C4-2B (cell line): ENCODE measurements at regions not wholly inside any gene's neighbourhood (a gene's known extent, or its start where the extent isn't known, plus 50 kb on each side); places are given as distances from the start of the nearest gene placed in this dataset.
"Not testable (repeated sequence)": the region's sequence is repeated elsewhere in the genome, so short reads cannot be mapped to it uniquely, and the experiment has no call there.

Experiments
- CTCF ChIP-seq: fragments of 450-650 bp; conservative IDR thresholded peaks from 2 replicates; pipeline ENCODE4 v1.5.1; 2017; ENCODE audit warnings: mild to moderate bottlenecking
- ZFX ChIP-seq: fragments of 450-650 bp; IDR thresholded peaks from 2 replicates; pipeline ENCODE4 v1.6.1; 2017

DNA sequence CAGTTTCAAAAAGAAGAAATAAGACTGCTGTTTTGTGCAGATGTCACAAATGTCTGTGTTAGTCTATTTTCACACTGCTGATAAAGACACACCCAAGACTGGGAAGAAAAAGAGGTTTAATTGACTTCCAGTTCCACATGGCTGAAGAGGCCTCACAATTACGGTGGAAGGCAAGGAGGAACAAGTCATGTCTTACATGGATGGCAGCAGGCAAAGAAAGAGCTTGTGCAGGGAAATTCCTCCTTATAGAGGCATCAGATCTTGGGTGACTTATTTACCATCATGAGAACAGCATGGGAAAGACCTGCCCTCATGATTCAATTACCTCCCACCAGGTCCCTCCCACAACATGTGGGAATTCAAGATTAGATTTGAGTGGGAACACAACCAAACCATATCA is 527.7 kb upstream of the KCND2 start:
- TF ChIP-seq CTCF, ZFX: not testable (repeated sequence)
